ENCODE measurements at regions not wholly inside any gene's neighbourhood (a gene's known extent, or its start where the extent isn't known, plus 50 kb on each side); places are given as distances from the start of the nearest gene placed in this dataset.

DNA sequence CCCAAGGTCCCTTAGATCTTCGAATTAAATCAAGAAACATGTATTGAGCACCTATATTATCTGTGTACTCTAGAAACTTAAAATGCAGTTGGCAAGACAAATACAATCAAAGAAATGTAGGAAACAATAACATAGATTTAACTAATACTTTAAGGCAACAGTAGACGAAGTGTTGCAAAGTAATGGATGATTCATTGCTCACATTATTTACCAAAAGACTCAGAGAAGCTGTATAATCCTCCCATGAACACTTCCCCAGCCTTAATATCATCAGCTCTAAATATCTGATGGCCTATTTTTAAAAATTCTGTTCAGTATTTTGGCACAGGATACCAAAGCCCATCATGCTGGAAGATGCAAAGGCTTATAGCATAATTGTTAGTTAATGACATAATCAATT lies 272.1 kb upstream of the TTC14 start:
- no peak for DNase-seq (ENCODE audit: low read depth, low spot score)
- CTCF ChIA-PET, result interaction anchor here (0.8 to 1.2 kb wide), 2 partner anchors 10 to 401 kb away, joined by 3 read pairs; no protein-coding TSS in a partner anchor

DNA sequence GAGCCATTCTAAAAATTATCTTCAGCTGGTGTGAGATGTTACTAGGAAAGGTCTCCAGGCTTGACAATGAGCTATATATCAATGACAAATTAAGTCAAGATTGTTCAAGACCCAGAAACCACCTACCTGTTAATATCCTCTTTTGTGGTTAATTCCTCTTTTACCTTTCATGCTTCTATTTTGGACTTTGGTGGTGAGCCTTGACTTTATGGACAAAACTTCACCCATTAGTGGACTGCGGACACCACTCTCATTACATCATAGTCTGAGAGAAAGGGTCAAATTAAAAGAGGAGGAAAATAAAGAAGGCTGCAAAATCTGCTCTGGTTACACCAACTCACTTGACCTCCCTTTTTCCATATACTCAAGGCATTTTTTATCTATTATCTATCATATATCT lies 271.5 kb upstream of the TTC14 start:
- DNase-seq (ENCODE audit: low read depth, low spot score), result no peak
- TF ChIP-seq, protein P1, sequence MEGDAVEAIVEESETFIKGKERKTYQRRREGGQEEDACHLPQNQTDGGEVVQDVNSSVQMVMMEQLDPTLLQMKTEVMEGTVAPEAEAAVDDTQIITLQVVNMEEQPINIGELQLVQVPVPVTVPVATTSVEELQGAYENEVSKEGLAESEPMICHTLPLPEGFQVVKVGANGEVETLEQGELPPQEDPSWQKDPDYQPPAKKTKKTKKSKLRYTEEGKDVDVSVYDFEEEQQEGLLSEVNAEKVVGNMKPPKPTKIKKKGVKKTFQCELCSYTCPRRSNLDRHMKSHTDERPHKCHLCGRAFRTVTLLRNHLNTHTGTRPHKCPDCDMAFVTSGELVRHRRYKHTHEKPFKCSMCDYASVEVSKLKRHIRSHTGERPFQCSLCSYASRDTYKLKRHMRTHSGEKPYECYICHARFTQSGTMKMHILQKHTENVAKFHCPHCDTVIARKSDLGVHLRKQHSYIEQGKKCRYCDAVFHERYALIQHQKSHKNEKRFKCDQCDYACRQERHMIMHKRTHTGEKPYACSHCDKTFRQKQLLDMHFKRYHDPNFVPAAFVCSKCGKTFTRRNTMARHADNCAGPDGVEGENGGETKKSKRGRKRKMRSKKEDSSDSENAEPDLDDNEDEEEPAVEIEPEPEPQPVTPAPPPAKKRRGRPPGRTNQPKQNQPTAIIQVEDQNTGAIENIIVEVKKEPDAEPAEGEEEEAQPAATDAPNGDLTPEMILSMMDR (IDR thresholded peaks at IDR 0.05; ENCODE audit: insufficient read depth, low read length, missing control alignments), result no peak
- ChIA-PET POLR2A (no interaction called here), CTCF (interaction anchor here (0.8 to 1.2 kb wide), 2 partner anchors 10 to 401 kb away, joined by 3 read pairs; no protein-coding TSS in a partner anchor)
- no peak overlapping the region for H3K4me3 ChIP-seq (ENCODE audit: low read depth, low read length)

More for the DNA sequence above, 272.1 kb upstream of the TTC14 start:
- POLR2A ChIA-PET, result no interaction called here
- TF ChIP-seq, protein P1 (IDR thresholded peaks at IDR 0.05; ENCODE audit: insufficient read depth, low read length, missing control alignments), result no peak
- no peak overlapping the region for H3K4me3 ChIP-seq (ENCODE audit: low read depth, low read length)

DNA sequence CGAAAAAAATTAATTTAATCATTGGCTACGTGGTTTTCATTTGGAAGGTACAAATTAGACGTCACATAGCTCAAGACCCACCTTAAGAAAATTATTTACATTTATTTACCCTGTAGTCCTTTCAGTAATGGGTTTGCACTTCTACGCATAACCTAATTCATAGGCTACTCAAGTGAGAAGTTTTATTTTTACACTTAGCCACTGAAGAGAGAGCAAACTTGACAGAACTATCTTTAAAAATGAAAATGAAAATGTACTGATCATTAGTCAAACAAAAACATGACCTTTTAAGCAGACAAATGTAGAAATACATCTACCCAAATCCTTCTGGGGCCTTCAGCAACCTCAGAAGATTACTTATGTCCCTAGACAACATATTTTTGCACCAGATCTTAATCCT lies 269.4 kb upstream of the TTC14 start:
- ChIA-PET POLR2A (no interaction called here), CTCF (no interaction called here)
- H3K4me3 ChIP-seq (ENCODE audit: low read depth, low read length), result no peak overlapping the region
- no peak for DNase-seq (ENCODE audit: low read depth, low spot score)
- TF ChIP-seq, protein P1 (IDR thresholded peaks at IDR 0.05; ENCODE audit: insufficient read depth, low read length, missing control alignments), result no peak

DNA sequence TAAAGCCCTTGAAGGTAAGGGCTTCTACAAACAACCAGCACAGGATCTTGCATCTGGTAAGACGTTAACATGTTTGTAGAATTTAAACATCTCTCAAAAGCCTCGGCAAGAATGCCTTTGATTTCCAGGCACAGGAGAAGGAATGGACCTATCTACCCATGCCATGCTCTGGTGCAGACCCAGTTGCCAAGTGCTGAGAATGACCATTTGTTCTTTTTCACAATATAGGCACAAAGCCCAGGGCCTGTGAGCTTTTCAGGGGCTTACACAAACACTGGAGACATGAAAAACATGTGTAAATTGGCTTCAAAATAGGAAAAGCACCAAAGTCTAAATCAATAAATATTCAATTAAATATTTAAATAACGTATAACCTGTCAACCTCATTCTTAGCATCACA lies 266.9 kb upstream of the TTC14 start:
- POLR2A ChIA-PET, result no interaction called here
- H3K4me3 ChIP-seq (ENCODE audit: low read depth, low read length), result no peak overlapping the region
- TF ChIP-seq, protein P1 (IDR thresholded peaks at IDR 0.05; ENCODE audit: insufficient read depth, low read length, missing control alignments), result no peak
- no peak for DNase-seq (ENCODE audit: low read depth, low spot score)
- CTCF ChIA-PET, result no interaction called here

DNA sequence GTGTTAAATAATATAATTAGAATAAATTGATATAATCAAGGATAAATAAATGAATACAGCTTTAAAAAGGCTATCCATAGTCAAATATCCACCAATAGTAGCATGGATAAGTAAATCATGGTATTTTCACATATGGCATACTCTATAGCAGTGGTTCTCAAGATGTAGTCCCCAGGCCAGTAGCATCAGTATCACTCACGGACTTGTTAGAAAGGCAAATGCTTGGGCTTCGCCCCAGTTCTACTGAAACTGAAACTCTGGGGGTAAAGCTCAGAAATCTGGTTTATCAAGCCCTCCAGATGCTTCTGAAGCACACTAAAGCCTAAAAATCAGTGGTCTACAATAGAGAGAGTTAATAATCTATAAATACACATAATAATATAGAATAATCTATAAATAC lies 261.6 kb upstream of the TTC14 start:
- TF ChIP-seq, protein P1 (IDR thresholded peaks at IDR 0.05; ENCODE audit: insufficient read depth, low read length, missing control alignments), result no peak
- no peak for DNase-seq (ENCODE audit: low read depth, low spot score)
- POLR2A ChIA-PET, result no interaction called here
- CTCF ChIA-PET, result no interaction called here
- no peak overlapping the region for H3K4me3 ChIP-seq (ENCODE audit: low read depth, low read length)

DNA sequence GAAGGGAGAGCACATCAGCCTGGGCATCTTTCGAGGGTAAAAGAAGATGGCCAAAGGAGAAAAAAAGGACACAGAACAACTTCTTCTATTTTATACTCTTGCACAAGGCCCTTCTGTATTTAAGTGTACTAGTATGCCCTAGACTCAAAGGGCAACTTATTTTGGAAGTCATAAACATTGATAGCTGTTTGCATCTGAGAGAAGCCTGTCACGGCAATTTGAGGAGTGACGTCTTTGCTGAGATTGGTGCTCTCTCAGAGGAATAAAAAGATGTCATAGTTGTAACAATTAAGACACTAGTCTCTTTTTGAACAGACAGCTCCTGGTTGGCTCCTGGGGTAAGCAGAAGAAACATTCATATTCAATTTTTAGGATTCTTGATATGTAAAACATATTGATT lies 260.4 kb upstream of the TTC14 start:
- ChIA-PET CTCF (no interaction called here), POLR2A (no interaction called here)
- DNase-seq (ENCODE audit: low read depth, low spot score), result no peak
- H3K4me3 ChIP-seq (ENCODE audit: low read depth, low read length), result no peak overlapping the region
- TF ChIP-seq, protein P1 (IDR thresholded peaks at IDR 0.05; ENCODE audit: insufficient read depth, low read length, missing control alignments), result no peak

Data from AG04449 (cell line).